Muscle of leg (tissue), 3 donors: ENCODE measurements at regions not wholly inside any gene's neighbourhood (a gene's known extent, or its start where the extent isn't known, plus 50 kb on each side); places are given as distances from the start of the nearest gene placed in this dataset.

Experiments used
- DNase-seq: peaks from one replicate; pipeline ENCODE4 v3.0.0; 2013
- H3K27ac ChIP-seq: one replicate; pipeline ENCODE4 v1.5.1; 2013; ENCODE audit warnings: mild to moderate bottlenecking, low read length, control low read depth
- H3K27me3 ChIP-seq: one replicate; pipeline ENCODE4 v1.6.1; 2013; ENCODE audit warnings: low read length; ENCODE audit not compliant: control insufficient read depth, insufficient read depth
- H3K36me3 ChIP-seq: one replicate; pipeline ENCODE4 v1.6.1; 2013; ENCODE audit warnings: low read length; ENCODE audit not compliant: control insufficient read depth, insufficient read depth
- H3K4me1 ChIP-seq: one replicate; pipeline ENCODE4 v1.6.1; 2013; ENCODE audit warnings: low read length; ENCODE audit not compliant: control insufficient read depth, insufficient read depth
- H3K4me3 ChIP-seq: one replicate; pipeline ENCODE4 v1.5.1; 2013; ENCODE audit warnings: low read length, control low read depth
- H3K9me3 ChIP-seq: replicated peaks from 2 replicates; pipeline ENCODE4 v1.6.1; 2013; ENCODE audit warnings: low read depth, low read length; ENCODE audit not compliant: control insufficient read depth
- WGBS: methylation state at CpG from one replicate; pipeline ENCODE4 v1.1.5; 2013; ENCODE audit warnings: missing lambda C conversion rate; ENCODE audit not compliant: insufficient coverage; 5-methylcytosine and 5-hydroxymethylcytosine counted together

DNA sequence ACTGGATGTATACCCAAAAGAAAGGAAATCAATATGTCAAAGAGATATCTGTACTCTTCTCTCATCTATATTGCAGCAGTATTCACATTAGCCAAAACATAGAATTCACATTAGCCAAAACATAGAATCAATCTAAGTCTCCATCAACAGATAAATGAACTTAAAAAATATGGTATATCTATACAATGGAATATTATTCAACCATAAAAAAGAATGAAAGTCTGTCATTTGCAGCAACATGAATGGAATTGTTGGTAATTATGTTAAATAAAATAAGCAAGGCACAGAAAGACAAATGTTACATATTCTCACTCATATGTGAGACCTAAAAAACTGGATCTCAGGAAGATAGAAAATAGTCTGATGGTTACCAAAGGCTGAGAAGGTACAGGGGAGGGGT is 212.1 kb upstream of the ZC3H15 start:
- H3K27ac ChIP-seq: no peak overlapping the region
- no peaks in the 10 kb centered on the region for H3K27me3 ChIP-seq
- no peak overlapping the region for H3K4me3 ChIP-seq
- no peaks in the 10 kb centered on the region for H3K36me3 ChIP-seq
- no peak for DNase-seq
- H3K9me3 ChIP-seq: no peaks in the 10 kb centered on the region
- H3K4me1 ChIP-seq: no peaks in the 10 kb centered on the region

DNA sequence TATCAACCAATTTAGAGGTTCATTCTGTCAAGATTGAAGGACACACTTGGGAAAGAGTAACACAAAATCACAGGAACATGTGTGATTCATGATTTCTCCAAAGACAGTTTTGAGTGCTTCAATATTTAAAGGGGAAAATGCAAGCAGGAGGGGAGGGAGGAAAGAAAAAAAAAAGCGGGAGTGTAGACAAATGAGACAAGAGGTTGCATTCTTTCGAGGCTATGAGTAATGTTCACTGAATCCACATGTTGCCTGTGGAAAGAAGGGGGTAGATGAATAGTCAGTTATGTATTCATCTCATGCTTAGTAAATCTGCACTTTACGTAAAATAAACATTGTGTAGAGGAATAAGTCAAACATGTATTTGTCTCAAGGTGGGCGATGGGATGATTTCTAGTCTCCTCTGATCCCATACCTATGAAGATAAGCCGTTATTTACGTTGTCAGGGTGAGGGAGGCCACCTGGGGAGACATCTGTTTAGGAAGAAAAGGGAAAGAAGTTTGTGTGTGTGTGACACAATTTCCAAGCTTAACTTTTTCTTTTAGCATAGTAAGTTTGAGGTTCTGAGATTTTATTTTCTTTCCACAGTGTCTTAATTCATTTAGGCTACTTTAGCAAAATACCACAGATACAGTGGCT is 211.0 kb upstream of the ZC3H15 start:
- no CpG with 5 or more reads among the region's 6 CpGs for WGBS
- H3K4me1 ChIP-seq: no peaks in the 10 kb centered on the region
- no peak overlapping the region for H3K4me3 ChIP-seq
- no peak for DNase-seq
- no peaks in the 10 kb centered on the region for H3K36me3 ChIP-seq
- H3K9me3 ChIP-seq: peaks cover 1% of the 10 kb centered on the region
- no peak overlapping the region for H3K27ac ChIP-seq
- H3K27me3 ChIP-seq: no peaks in the 10 kb centered on the region

DNA sequence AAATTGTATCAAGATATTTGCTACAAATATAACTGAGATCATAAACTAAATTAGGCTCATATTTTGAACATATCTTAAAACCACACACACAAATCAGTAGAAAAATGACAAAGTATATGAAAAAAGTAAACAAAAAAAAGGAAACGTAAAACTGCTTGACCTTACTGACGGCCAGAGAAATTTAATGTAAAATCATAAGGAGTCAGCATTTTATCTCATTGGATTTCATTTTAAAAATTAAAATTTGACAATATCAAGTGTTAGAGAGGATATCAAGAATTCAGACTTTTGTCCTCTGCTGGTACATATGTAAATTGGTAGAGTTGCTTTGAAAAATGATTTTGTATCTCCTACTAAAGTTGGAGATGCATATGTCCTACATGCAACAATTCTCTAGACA is 209.2 kb upstream of the ZC3H15 start:
- Histone ChIP-seq H3K27ac (no peak overlapping the region), H3K4me1 (no peaks in the 10 kb centered on the region), H3K36me3 (no peaks in the 10 kb centered on the region), H3K4me3 (no peak overlapping the region), H3K9me3 (peaks cover 2% of the 10 kb centered on the region), H3K27me3 (no peaks in the 10 kb centered on the region)
- DNase-seq: no peak
- no CpG with 5 or more reads among the region's 2 CpGs for WGBS

- Histone ChIP-seq H3K27me3 (no peaks in the 10 kb centered on the region), H3K27ac (no peak overlapping the region), H3K4me1 (no peaks in the 10 kb centered on the region), H3K9me3 (peaks cover 2% of the 10 kb centered on the region), H3K4me3 (no peak overlapping the region), H3K36me3 (no peaks in the 10 kb centered on the region)
- no CpG with 5 or more reads among the region's 2 CpGs for WGBS
- no peak for DNase-seq
These were observed 204.3 kb upstream of the ZC3H15 start for GRCh38 chr2:186281726-186282125.

DNA sequence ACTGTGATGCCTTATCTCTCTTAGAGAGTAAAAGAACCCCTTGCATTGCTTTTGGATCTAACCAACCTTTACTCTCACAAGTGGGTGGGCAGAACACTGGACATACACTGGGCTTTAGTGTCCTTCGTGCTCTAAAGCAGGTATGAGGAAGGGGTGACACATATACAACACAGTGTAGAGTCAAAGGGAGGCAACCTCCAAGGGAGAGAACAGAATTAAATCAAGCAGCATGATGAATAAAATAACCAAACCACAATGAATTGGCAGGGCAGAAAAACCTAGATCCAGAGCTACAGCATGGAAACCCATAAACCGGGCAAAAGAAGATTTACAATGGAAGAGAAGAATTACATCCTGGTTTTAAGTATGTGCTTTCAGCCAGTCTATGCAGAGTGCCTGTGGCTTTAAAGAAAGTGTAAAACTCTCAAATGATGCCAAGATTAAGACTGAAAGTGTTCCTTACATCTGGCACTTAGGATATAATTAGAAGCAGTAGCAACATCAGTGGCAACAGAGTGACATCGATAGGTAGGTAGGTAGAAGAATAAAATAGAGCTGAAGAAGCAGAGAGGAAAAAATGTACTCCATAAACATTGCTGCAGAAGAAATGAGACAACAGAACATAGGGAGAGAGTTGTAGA is 191.7 kb upstream of the ZC3H15 start:
- H3K27ac ChIP-seq: no peak overlapping the region
- DNase-seq: no peak
- no peaks in the 10 kb centered on the region for H3K4me1 ChIP-seq
- H3K4me3 ChIP-seq: no peak overlapping the region
- no peaks in the 10 kb centered on the region for H3K9me3 ChIP-seq
- no peaks in the 10 kb centered on the region for H3K27me3 ChIP-seq
- 40% methylated on average over 1 of the region's 3 CpGs for WGBS
- no peaks in the 10 kb centered on the region for H3K36me3 ChIP-seq

DNA sequence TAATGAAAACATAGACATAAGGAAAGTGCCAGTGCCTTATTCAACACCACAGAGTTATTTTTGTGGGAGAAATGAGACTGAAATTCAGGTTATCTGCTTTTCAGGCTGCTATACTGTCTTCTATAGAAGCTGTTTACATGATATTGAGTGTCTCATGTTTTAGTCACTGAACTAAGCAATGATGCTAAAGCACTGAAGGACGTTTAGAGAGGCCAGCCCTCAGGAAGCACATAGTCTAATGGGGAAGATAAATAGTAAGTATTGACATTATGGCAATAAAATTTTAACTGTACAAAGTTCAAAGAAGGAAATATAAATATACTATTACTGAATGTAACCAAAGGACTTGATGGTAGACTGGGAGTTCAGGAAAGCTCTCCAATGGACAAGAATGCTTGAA is 186.4 kb upstream of the ZC3H15 start:
- no peaks in the 10 kb centered on the region for H3K27me3 ChIP-seq
- no peaks in the 10 kb centered on the region for H3K36me3 ChIP-seq
- DNase-seq: no peak
- no peak overlapping the region for H3K27ac ChIP-seq
- no peaks in the 10 kb centered on the region for H3K9me3 ChIP-seq
- WGBS: no CpG with 5 or more reads among the region's 1 CpG
- H3K4me3 ChIP-seq: no peak overlapping the region
- H3K4me1 ChIP-seq: no peaks in the 10 kb centered on the region

- Histone ChIP-seq H3K9me3 (no peaks in the 10 kb centered on the region), H3K36me3 (no peaks in the 10 kb centered on the region), H3K27me3 (no peaks in the 10 kb centered on the region), H3K27ac (no peak overlapping the region), H3K4me1 (no peaks in the 10 kb centered on the region), H3K4me3 (no peak overlapping the region)
- WGBS: no CpG with 5 or more reads among the region's 7 CpGs
- DNase-seq: no peak
These were observed 183.8 kb upstream of the ZC3H15 start for GRCh38 chr2:186302263-186302662.

GRCh38 chr2:186303091-186303490 is 183.0 kb upstream of the ZC3H15 start:
- DNase-seq: no peak
- H3K9me3 ChIP-seq: no peaks in the 10 kb centered on the region
- no peak overlapping the region for H3K4me3 ChIP-seq
- no peaks in the 10 kb centered on the region for H3K27me3 ChIP-seq
- WGBS: no CpG with 5 or more reads among the region's 2 CpGs
- no peaks in the 10 kb centered on the region for H3K4me1 ChIP-seq
- H3K27ac ChIP-seq: no peak overlapping the region
- H3K36me3 ChIP-seq: no peaks in the 10 kb centered on the region

DNA sequence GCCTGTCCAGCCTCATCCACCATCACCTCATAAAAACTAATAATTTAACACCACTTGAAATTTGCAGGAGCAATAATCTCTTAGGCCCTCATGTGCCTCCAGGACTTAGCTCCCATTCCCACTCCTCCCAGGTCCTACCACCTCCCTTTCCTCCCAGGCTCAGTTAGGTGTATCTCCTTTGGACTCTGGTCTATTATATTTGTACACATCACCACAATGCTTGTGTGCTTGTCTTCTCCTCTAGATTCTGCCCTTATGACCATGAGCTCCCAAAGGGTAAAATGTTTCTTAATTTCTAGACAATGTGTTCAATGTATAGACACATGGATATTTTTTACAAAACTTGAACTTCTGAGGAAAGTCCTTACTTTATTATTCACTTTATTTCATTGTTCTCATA is 182.0 kb upstream of the ZC3H15 start:
- H3K4me3 ChIP-seq: no peak overlapping the region

GRCh38 chr2:186306754-186307153 is 179.3 kb upstream of the ZC3H15 start:
- DNase-seq: no peak
- H3K4me1 ChIP-seq: no peaks in the 10 kb centered on the region
- H3K27ac ChIP-seq: no peak overlapping the region
- no peaks in the 10 kb centered on the region for H3K36me3 ChIP-seq
- no peak overlapping the region for H3K4me3 ChIP-seq
- no peaks in the 10 kb centered on the region for H3K27me3 ChIP-seq
- no peaks in the 10 kb centered on the region for H3K9me3 ChIP-seq

More for the DNA sequence above, 182.0 kb upstream of the ZC3H15 start:
- H3K36me3 ChIP-seq: no peaks in the 10 kb centered on the region
- H3K27ac ChIP-seq: no peak overlapping the region
- DNase-seq: no peak
- H3K4me1 ChIP-seq: no peaks in the 10 kb centered on the region
- H3K27me3 ChIP-seq: no peaks in the 10 kb centered on the region
- H3K9me3 ChIP-seq: no peaks in the 10 kb centered on the region

DNA sequence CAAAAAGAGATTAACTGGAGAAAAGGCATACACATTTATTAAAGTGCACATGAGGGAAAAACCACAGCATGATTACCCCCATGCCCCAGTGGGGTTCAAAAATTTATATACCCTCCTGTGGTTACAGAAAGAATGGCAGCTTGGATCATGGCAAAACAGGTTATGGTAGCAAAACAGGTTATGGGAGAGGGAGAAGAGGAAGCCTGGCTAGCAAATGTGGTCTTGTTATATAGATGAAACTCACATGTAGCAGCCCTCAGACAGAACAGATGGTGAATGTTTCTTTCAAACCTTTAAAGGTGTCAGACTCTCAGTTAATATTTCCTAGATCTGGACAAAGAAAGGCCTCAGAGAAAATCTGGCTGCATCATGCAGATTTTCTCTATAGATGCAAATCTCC is 178.2 kb upstream of the ZC3H15 start:
- no peaks in the 10 kb centered on the region for H3K4me1 ChIP-seq
- no peaks in the 10 kb centered on the region for H3K36me3 ChIP-seq
- H3K27me3 ChIP-seq: no peaks in the 10 kb centered on the region

More for the DNA sequence above, 178.2 kb upstream of the ZC3H15 start:
- peaks cover 5% of the 10 kb centered on the region for H3K9me3 ChIP-seq
- DNase-seq: no peak
- H3K4me3 ChIP-seq: no peak overlapping the region
- H3K27ac ChIP-seq: no peak overlapping the region
